Upper lobe of right lung (tissue), 1 donor: ENCODE measurements at regions not wholly inside any gene's neighbourhood (a gene's known extent, or its start where the extent isn't known, plus 50 kb on each side); places are given as distances from the start of the nearest gene placed in this dataset.
A peak's percentile ranks its signal among the peaks of the same experiment; 100 is the strongest.
"Not testable (repeated sequence)": the region's sequence is repeated elsewhere in the genome, so short reads cannot be mapped to it uniquely, and the experiment has no call there.

Source experiments
- ATAC-seq: fragments of 200-7000 bp; cut with Tn5 transposase; one replicate; pipeline ENCODE4 v1.9.1; 2020; ENCODE audit warnings: mild to moderate bottlenecking, moderate library complexity
- DNase-seq: peaks from one replicate; pipeline ENCODE4 v3.0.0-alpha.2; 2020
- H3K27ac ChIP-seq: fragments of 200-600 bp; one replicate; pipeline ENCODE4 v1.8.0; 2022
- H3K27me3 ChIP-seq: fragments of 200-600 bp; one replicate; pipeline ENCODE4 v1.8.0; 2022; ENCODE audit warnings: mild to moderate bottlenecking
- H3K36me3 ChIP-seq: fragments of 200-600 bp; one replicate; pipeline ENCODE4 v1.8.0; 2022
- H3K4me1 ChIP-seq: fragments of 200-600 bp; one replicate; pipeline ENCODE4 v1.8.0; 2022
- H3K4me3 ChIP-seq: fragments of 200-600 bp; one replicate; pipeline ENCODE4 v1.8.0; 2022; ENCODE audit warnings: mild to moderate bottlenecking
- H3K9me3 ChIP-seq: fragments of 200-600 bp; one replicate; pipeline ENCODE4 v1.8.0; 2022
- intact Hi-C: fragments of 100-400 bp; cut with DNase I; formaldehyde crosslinking; loops from one replicate; pipeline ENCODE4 v1.11.0; 2022
- donor health status: DM: no; HTN: yes; CAD: no; lungs with severe emphysema.

GRCh38 chr16:33913601-33914000, 454.2 kb downstream of the TP53TG3F start:
- H3K9me3 ChIP-seq, H3K27me3 ChIP-seq, H3K4me3 ChIP-seq, H3K36me3 ChIP-seq, H3K4me1 ChIP-seq, intact Hi-C loops, H3K27ac ChIP-seq, ATAC-seq: not testable (repeated sequence)
- peak; percentile 6 for DNase-seq

- intact Hi-C loops, H3K4me3 ChIP-seq, H3K36me3 ChIP-seq, H3K9me3 ChIP-seq, H3K27me3 ChIP-seq, H3K27ac ChIP-seq, H3K4me1 ChIP-seq: not testable (repeated sequence)
- DNase-seq (peak; percentile 4), ATAC-seq (peak; percentile 74)
These were observed 461.5 kb downstream of the TP53TG3F start for GRCh38 chr16:33920761-33921545.

- not testable (repeated sequence) for ATAC-seq
These were observed 463.5 kb downstream of the TP53TG3F start for GRCh38 chr16:33922914-33923313.

GRCh38 chr16:33928026-33928425, 468.6 kb downstream of the TP53TG3F start:
- DNase-seq, intact Hi-C loops, H3K27me3 ChIP-seq, H3K4me3 ChIP-seq, H3K27ac ChIP-seq, ATAC-seq, H3K36me3 ChIP-seq, H3K9me3 ChIP-seq, H3K4me1 ChIP-seq: not testable (repeated sequence)

More at GRCh38 chr16:33922914-33923313, 463.5 kb downstream of the TP53TG3F start:
- H3K9me3 ChIP-seq, H3K27ac ChIP-seq, H3K36me3 ChIP-seq, H3K4me1 ChIP-seq, H3K27me3 ChIP-seq, H3K4me3 ChIP-seq, intact Hi-C loops: not testable (repeated sequence)
- peak; percentile 22 for DNase-seq

GRCh38 chr16:33932191-33932590, 472.8 kb downstream of the TP53TG3F start:
- H3K4me3 ChIP-seq, H3K27me3 ChIP-seq, H3K36me3 ChIP-seq, ATAC-seq, intact Hi-C loops, DNase-seq, H3K9me3 ChIP-seq, H3K27ac ChIP-seq, H3K4me1 ChIP-seq: not testable (repeated sequence)

GRCh38 chr16:33933039-33933438, 473.6 kb downstream of the TP53TG3F start:
- H3K4me1 ChIP-seq, H3K27ac ChIP-seq, H3K36me3 ChIP-seq, ATAC-seq, H3K9me3 ChIP-seq, H3K27me3 ChIP-seq, intact Hi-C loops, DNase-seq, H3K4me3 ChIP-seq: not testable (repeated sequence)

- ATAC-seq, H3K36me3 ChIP-seq, H3K27me3 ChIP-seq, intact Hi-C loops, H3K4me1 ChIP-seq, H3K9me3 ChIP-seq, H3K4me3 ChIP-seq, H3K27ac ChIP-seq: not testable (repeated sequence)
- peak; percentile 22 for DNase-seq
These were observed 476.4 kb downstream of the TP53TG3F start for GRCh38 chr16:33935766-33936165.

- H3K27ac ChIP-seq, intact Hi-C loops, H3K36me3 ChIP-seq, H3K4me3 ChIP-seq, H3K4me1 ChIP-seq, ATAC-seq, H3K9me3 ChIP-seq, H3K27me3 ChIP-seq: not testable (repeated sequence)
- peak; percentile 25 for DNase-seq
These were observed 478.7 kb downstream of the TP53TG3F start for GRCh38 chr16:33938097-33938496.

- H3K36me3 ChIP-seq, H3K9me3 ChIP-seq, H3K4me1 ChIP-seq, ATAC-seq, H3K4me3 ChIP-seq, intact Hi-C loops, DNase-seq, H3K27me3 ChIP-seq, H3K27ac ChIP-seq: not testable (repeated sequence)
These were observed 502.1 kb downstream of the TP53TG3F start for GRCh38 chr16:33961536-33961935.

GRCh38 chr16:33965534-33965933, 506.1 kb downstream of the TP53TG3F start:
- H3K4me3 ChIP-seq, DNase-seq, ATAC-seq, H3K27me3 ChIP-seq, intact Hi-C loops, H3K36me3 ChIP-seq, H3K4me1 ChIP-seq, H3K27ac ChIP-seq, H3K9me3 ChIP-seq: not testable (repeated sequence)

GRCh38 chr16:33966855-33967254, 507.4 kb downstream of the TP53TG3F start:
- DNase-seq, intact Hi-C loops, H3K36me3 ChIP-seq, H3K4me1 ChIP-seq, ATAC-seq, H3K9me3 ChIP-seq, H3K27ac ChIP-seq, H3K4me3 ChIP-seq, H3K27me3 ChIP-seq: not testable (repeated sequence)

- intact Hi-C loops, ATAC-seq, H3K9me3 ChIP-seq, H3K4me3 ChIP-seq, H3K36me3 ChIP-seq, H3K27ac ChIP-seq, H3K4me1 ChIP-seq, H3K27me3 ChIP-seq, DNase-seq: not testable (repeated sequence)
These were observed 515.1 kb downstream of the TP53TG3F start for GRCh38 chr16:33974557-33974956.

- H3K27ac ChIP-seq, H3K9me3 ChIP-seq, H3K4me1 ChIP-seq, DNase-seq, intact Hi-C loops, ATAC-seq, H3K27me3 ChIP-seq, H3K4me3 ChIP-seq, H3K36me3 ChIP-seq: not testable (repeated sequence)
These were observed 516.3 kb downstream of the TP53TG3F start for GRCh38 chr16:33975744-33976143.

GRCh38 chr16:33976521-33976920, 517.1 kb downstream of the TP53TG3F start:
- ATAC-seq, intact Hi-C loops, H3K36me3 ChIP-seq, H3K27me3 ChIP-seq, H3K9me3 ChIP-seq, H3K4me3 ChIP-seq, H3K4me1 ChIP-seq, H3K27ac ChIP-seq: not testable (repeated sequence)
- peak; percentile 10 for DNase-seq

GRCh38 chr16:33978784-33979183, 519.4 kb downstream of the TP53TG3F start:
- H3K27me3 ChIP-seq, intact Hi-C loops, ATAC-seq, H3K27ac ChIP-seq, DNase-seq, H3K4me1 ChIP-seq, H3K9me3 ChIP-seq, H3K4me3 ChIP-seq, H3K36me3 ChIP-seq: not testable (repeated sequence)
